ENCODE measurements at regions not wholly inside any gene's neighbourhood (a gene's known extent, or its start where the extent isn't known, plus 50 kb on each side); places are given as distances from the start of the nearest gene placed in this dataset.

DNA sequence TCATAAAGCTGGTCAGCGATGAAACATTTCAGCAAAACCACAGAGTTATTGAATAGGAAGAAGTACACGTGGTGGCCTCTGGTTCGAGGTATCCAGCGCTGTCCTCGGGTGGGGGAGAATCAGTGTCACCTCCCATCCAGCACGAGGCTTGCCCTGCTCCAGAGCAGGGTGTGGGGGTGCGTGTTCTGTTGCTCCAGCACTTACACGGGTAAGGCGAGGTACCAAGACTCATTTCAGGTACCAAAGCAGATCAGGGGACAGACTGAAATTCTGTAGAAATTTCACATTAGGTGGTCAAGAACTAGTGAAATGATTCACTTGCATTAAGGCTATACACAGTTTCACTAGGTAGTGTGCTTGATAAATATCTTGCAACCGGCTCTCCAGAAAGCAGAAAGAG is 164.2 kb upstream of the SOX1 start:
- intact Hi-C loops (cut with DNase I) = no loop called here
- WGBS, 2 donors = 88 to 90% methylated on average over 10 of the region's 10 CpGs
- Histone ChIP-seq H3K4me3 (replicated peaks in 1 of 3) (no peak overlapping the region), H3K27ac (no peak overlapping the region), H3K4me1 (peaks cover 0 to 10% of the 10 kb centered on the region in 2 donors), H3K9me3 (no peaks in the 10 kb centered on the region), H3K36me3 (no peaks in the 10 kb centered on the region), H3K27me3 (no peaks in the 10 kb centered on the region)
- DNase-seq = no peak
- TF ChIP-seq, protein P1, sequence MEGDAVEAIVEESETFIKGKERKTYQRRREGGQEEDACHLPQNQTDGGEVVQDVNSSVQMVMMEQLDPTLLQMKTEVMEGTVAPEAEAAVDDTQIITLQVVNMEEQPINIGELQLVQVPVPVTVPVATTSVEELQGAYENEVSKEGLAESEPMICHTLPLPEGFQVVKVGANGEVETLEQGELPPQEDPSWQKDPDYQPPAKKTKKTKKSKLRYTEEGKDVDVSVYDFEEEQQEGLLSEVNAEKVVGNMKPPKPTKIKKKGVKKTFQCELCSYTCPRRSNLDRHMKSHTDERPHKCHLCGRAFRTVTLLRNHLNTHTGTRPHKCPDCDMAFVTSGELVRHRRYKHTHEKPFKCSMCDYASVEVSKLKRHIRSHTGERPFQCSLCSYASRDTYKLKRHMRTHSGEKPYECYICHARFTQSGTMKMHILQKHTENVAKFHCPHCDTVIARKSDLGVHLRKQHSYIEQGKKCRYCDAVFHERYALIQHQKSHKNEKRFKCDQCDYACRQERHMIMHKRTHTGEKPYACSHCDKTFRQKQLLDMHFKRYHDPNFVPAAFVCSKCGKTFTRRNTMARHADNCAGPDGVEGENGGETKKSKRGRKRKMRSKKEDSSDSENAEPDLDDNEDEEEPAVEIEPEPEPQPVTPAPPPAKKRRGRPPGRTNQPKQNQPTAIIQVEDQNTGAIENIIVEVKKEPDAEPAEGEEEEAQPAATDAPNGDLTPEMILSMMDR (IDR thresholded peaks at IDR 0.05) = no peak
- TF ChIP-seq POLR2A (IDR thresholded peaks at IDR 0.05) = no peak

- intact Hi-C loops (cut with DNase I) = no loop called here
- Histone ChIP-seq H3K36me3 (no peaks in the 10 kb centered on the region), H3K27me3 (no peaks in the 10 kb centered on the region), H3K27ac (no peak overlapping the region), H3K4me1 (peaks cover 0 to 10% of the 10 kb centered on the region in 2 donors), H3K9me3 (no peaks in the 10 kb centered on the region), H3K4me3 (replicated peaks in 1 of 3) (no peak overlapping the region)
- no peak for TF ChIP-seq POLR2A (IDR thresholded peaks at IDR 0.05)
- TF ChIP-seq, protein P1 (IDR thresholded peaks at IDR 0.05) = no peak
- DNase-seq = no peak
- WGBS, 2 donors = 86 to 87% methylated on average over 5 of the region's 5 CpGs
Observed at GRCh38 chr13:111903143-111903542, 163.8 kb upstream of the SOX1 start.

DNA sequence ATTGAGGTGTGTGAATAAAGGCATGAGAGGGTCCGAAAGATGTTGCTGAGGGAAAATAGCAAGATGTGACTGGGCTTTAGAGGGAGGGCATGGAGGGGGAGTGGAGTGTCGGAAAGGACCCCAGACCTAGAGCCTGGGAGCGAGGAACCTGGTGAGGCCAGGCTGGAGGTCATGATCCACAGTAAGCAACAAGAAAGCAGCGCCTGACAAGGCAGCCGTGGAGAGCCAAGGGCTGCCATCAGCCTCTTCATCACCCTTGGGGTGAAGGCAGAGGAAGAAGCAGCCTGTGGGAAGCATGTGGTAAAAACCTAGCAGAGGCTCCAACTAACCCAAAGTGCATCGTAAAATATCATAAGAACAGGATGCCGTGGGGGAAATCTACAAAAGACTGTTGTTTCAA is 162.8 kb upstream of the SOX1 start:
- peaks cover 0 to 10% of the 10 kb centered on the region in 2 donors for H3K4me1 ChIP-seq
- intact Hi-C loops (cut with DNase I) = no loop called here
- DNase-seq = no peak
- no peaks in the 10 kb centered on the region for H3K9me3 ChIP-seq
- H3K4me3 ChIP-seq (replicated peaks in 1 of 3) = no peak overlapping the region
- no peaks in the 10 kb centered on the region for H3K36me3 ChIP-seq
- H3K27ac ChIP-seq = no peak overlapping the region
- H3K27me3 ChIP-seq = no peaks in the 10 kb centered on the region
- TF ChIP-seq, protein P1 (IDR thresholded peaks at IDR 0.05) = no peak
- no peak for TF ChIP-seq POLR2A (IDR thresholded peaks at IDR 0.05)
- 87 to 89% methylated on average over 7 of the region's 7 CpGs for WGBS, 2 donors

GRCh38 chr13:111904701-111905608 is 162.0 kb upstream of the SOX1 start:
- H3K4me3 ChIP-seq (replicated peaks in 1 of 3) = no peak overlapping the region
- H3K4me1 ChIP-seq = peaks cover 0 to 10% of the 10 kb centered on the region in 2 donors
- DNase-seq = no peak
- H3K27me3 ChIP-seq = no peaks in the 10 kb centered on the region
- TF ChIP-seq POLR2A (IDR thresholded peaks at IDR 0.05) = no peak
- TF ChIP-seq, protein P1 (IDR thresholded peaks at IDR 0.05) = no peak
- no peaks in the 10 kb centered on the region for H3K36me3 ChIP-seq
- intact Hi-C loops (cut with DNase I) = no loop called here
- no peak overlapping the region for H3K27ac ChIP-seq
- H3K9me3 ChIP-seq = no peaks in the 10 kb centered on the region
- WGBS, 2 donors = 89 to 93% methylated on average over 45 to 47 of the region's 47 CpGs

DNA sequence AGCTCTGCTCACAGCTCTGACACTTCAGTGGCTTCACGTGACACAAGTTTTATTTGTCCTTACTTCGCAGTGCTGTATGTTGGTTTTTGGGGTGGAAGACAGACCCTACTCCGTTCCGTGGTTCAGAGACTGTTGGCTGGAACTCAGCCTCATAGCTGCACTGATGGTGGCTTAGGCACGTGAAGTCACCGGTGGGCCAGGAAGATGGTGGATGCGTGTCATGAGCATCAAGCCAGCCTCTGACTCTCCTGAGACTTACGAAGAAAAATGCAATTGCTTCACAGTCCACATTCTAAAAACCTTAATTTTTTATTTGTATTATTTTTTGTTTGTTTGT is 161.4 kb upstream of the SOX1 start:
- WGBS, 2 donors = 92 to 95% methylated on average over 8 of the region's 8 CpGs
- Histone ChIP-seq H3K36me3 (no peaks in the 10 kb centered on the region), H3K4me1 (peaks cover 0 to 6% of the 10 kb centered on the region in 2 donors), H3K27me3 (no peaks in the 10 kb centered on the region), H3K4me3 (replicated peaks in 1 of 3) (no peak overlapping the region), H3K9me3 (no peaks in the 10 kb centered on the region), H3K27ac (no peak overlapping the region)
- TF ChIP-seq, protein P1 (IDR thresholded peaks at IDR 0.05) = no peak
- no peak for TF ChIP-seq POLR2A (IDR thresholded peaks at IDR 0.05)
- intact Hi-C loops (cut with DNase I) = no loop called here
- no peak for DNase-seq

All from thyroid gland (tissue), 4 donors.